H1 (cell line): ENCODE measurements at regions not wholly inside any gene's neighbourhood (a gene's known extent, or its start where the extent isn't known, plus 50 kb on each side); places are given as distances from the start of the nearest gene placed in this dataset.

ENCODE experiments used
- CBX8 ChIP-seq: fragments of 300-800, 300-1000 bp; sonication (generic); IDR thresholded peaks from 2 replicates; pipeline ENCODE4 v1.7.1; 2016; ENCODE audit warnings: low read depth, low read length, borderline replicate concordance
- POLR2A ChIP-seq, 2 experiments: IDR thresholded peaks; 1 replicate in 1 of 2; 2 replicates in 1 of 2; pipeline ENCODE4 v1.6.1; 2011; ENCODE audit warnings: low read depth in 2 of 2, low read length in 2 of 2, mild to moderate bottlenecking in 2 of 2; ENCODE audit errors: control extremely low read depth in 1 of 2
- TF ChIP-seq, protein P1 (sequence below), 3 experiments: IDR thresholded peaks; 1 replicate in 2 of 3; 2 replicates in 1 of 3; pipeline versions ENCODE4 v1.5.1 to v1.6.1; 2011; ENCODE audit warnings: low read length in 3 of 3, mild to moderate bottlenecking in 3 of 3, inconsistent platforms in 2 of 3, low read depth in 1 of 3, moderate library complexity in 1 of 3; ENCODE audit not compliant: insufficient read depth in 1 of 3; ENCODE audit errors: control extremely low read depth in 1 of 3
- TF ChIP-seq, protein P2 (sequence below): IDR thresholded peaks from 2 replicates; pipeline ENCODE4 v1.6.1; 2012; ENCODE audit warnings: low read length, inconsistent platforms

DNA sequence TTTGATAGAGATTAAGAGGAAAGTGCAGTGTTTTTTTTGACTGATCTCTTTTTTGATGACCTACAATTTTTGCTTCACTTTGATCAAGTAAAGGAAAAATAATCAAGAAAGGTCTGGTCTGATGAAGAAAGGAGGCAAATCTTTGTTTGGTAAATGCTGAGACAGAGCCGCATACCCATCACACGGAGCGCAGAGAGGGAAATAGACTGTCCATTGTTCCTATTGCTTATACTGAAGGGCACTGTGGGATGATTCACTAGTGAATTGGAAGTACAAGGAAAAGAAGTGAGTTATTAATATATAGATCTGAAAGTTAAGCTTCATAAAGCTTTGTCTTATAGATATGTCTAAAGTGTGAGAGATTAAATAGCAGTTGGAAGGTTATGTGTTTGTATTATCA lies 455.1 kb downstream of the PLCL1 start:
- TF ChIP-seq, protein P1, sequence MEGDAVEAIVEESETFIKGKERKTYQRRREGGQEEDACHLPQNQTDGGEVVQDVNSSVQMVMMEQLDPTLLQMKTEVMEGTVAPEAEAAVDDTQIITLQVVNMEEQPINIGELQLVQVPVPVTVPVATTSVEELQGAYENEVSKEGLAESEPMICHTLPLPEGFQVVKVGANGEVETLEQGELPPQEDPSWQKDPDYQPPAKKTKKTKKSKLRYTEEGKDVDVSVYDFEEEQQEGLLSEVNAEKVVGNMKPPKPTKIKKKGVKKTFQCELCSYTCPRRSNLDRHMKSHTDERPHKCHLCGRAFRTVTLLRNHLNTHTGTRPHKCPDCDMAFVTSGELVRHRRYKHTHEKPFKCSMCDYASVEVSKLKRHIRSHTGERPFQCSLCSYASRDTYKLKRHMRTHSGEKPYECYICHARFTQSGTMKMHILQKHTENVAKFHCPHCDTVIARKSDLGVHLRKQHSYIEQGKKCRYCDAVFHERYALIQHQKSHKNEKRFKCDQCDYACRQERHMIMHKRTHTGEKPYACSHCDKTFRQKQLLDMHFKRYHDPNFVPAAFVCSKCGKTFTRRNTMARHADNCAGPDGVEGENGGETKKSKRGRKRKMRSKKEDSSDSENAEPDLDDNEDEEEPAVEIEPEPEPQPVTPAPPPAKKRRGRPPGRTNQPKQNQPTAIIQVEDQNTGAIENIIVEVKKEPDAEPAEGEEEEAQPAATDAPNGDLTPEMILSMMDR (IDR thresholded peaks at IDR 0.05; ENCODE audit: control extremely low read depth in 1 of 3, insufficient read depth in 1 of 3, low read depth in 1 of 3, low read length in 3 of 3), result no peak
- TF ChIP-seq, protein P2, sequence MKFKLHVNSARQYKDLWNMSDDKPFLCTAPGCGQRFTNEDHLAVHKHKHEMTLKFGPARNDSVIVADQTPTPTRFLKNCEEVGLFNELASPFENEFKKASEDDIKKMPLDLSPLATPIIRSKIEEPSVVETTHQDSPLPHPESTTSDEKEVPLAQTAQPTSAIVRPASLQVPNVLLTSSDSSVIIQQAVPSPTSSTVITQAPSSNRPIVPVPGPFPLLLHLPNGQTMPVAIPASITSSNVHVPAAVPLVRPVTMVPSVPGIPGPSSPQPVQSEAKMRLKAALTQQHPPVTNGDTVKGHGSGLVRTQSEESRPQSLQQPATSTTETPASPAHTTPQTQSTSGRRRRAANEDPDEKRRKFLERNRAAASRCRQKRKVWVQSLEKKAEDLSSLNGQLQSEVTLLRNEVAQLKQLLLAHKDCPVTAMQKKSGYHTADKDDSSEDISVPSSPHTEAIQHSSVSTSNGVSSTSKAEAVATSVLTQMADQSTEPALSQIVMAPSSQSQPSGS, result no peak
- TF ChIP-seq POLR2A (IDR thresholded peaks at IDR 0.05; ENCODE audit: control extremely low read depth in 1 of 2, low read depth in 2 of 2, low read length in 2 of 2) (no peak), CBX8 (no peak)
